ENCODE measurements at regions not wholly inside any gene's neighbourhood (a gene's known extent, or its start where the extent isn't known, plus 50 kb on each side); places are given as distances from the start of the nearest gene placed in this dataset.

- no peak overlapping the region for H3K56ac ChIP-seq (replicated peaks; ENCODE audit: insufficient read length, low read depth, low read length)
- no peak overlapping the region for H3K14ac ChIP-seq (ENCODE audit: insufficient read length)
- no peak overlapping the region for H3K4ac ChIP-seq (replicated peaks; ENCODE audit: insufficient read length, low read depth, low read length)
- no peaks in the 10 kb centered on the region for H3K9me3 ChIP-seq (ENCODE audit: insufficient read depth in 2 of 2, low read depth in 1 of 2, low read length in 1 of 2)
- ChIA-PET CTCF (ENCODE audit: partially characterized antibody) (interaction anchor here (0.5 to 0.6 kb wide), 2 partner anchors 19 to 70 kb away, joined by 3 read pairs; no protein-coding TSS in a partner anchor), POLR2A (ENCODE audit: partially characterized antibody) (no interaction called here)
- no peak overlapping the region for H2BK12ac ChIP-seq (ENCODE audit: low read depth, low read length)
- H3K23me2 ChIP-seq (ENCODE audit: low read depth, low read length): no peaks in the 10 kb centered on the region
- H2BK120ac ChIP-seq (replicated peaks; ENCODE audit: low read depth, low read length): no peak overlapping the region
- no peak overlapping the region for H3K9ac ChIP-seq (replicated peaks in 1 of 4; ENCODE audit: extremely low read depth in 1 of 4, low read depth in 3 of 4, low read length in 3 of 4)
- no peak overlapping the region for H2AK5ac ChIP-seq (ENCODE audit: low read depth, low read length)
- H3K79me1 ChIP-seq (ENCODE audit: low read depth, low read length): no peaks in the 10 kb centered on the region
- H3K36me3 ChIP-seq (ENCODE audit: control insufficient read depth in 2 of 4, insufficient read depth in 4 of 4, low read length in 3 of 4): no peaks in the 10 kb centered on the region
- no peak overlapping the region for H3K18ac ChIP-seq (ENCODE audit: extremely low read depth, low read length)
- WGBS, 2 experiments (ENCODE audit: extremely low coverage in 1 of 2, insufficient coverage in 1 of 2, insufficient read length in 1 of 2, insufficient replicate concordance in 2 of 2, low coverage in 1 of 2, low lambda C conversion rate in 2 of 2, missing lambda C conversion rate in 1 of 2): 76% methylated on average over 3 of the region's 3 CpGs; no CpG with 5 or more reads in 1 of the 2 experiments
- no peaks in the 10 kb centered on the region for H3K27me3 ChIP-seq (replicated peaks in 1 of 4; ENCODE audit: control insufficient read depth in 3 of 4, extremely low read depth in 1 of 4, insufficient read depth in 3 of 4, low read length in 3 of 4)
- no peak overlapping the region for H4K8ac ChIP-seq (ENCODE audit: extremely low read depth, insufficient read depth, low read length)
- no peak overlapping the region for H3K4me3 ChIP-seq (ENCODE audit: extremely low read depth in 1 of 4, insufficient read depth in 2 of 4, low read depth in 3 of 4, low read length in 4 of 4)
- H4K91ac ChIP-seq (replicated peaks; ENCODE audit: insufficient read length, low read length): no peak overlapping the region
- H2BK20ac ChIP-seq (ENCODE audit: low read length): no peak overlapping the region
- peaks cover 0 to 6% (median 2%) of the 10 kb centered on the region in 4 experiments; a peak in 3 of 7 replicates for H3K4me1 ChIP-seq (replicated peaks in 1 of 4; ENCODE audit: control insufficient read depth in 3 of 4, insufficient read depth in 4 of 4, low read length in 3 of 4)
- no peak overlapping the region for H2BK15ac ChIP-seq (ENCODE audit: low read length)
- H3K79me2 ChIP-seq (ENCODE audit: control insufficient read depth in 1 of 2, insufficient read depth in 2 of 2, low read length in 2 of 2): no peaks in the 10 kb centered on the region
- no peak overlapping the region for H2AFZ ChIP-seq (ENCODE audit: low read length)
- H3K4me2 ChIP-seq (ENCODE audit: insufficient read depth in 1 of 2, low read depth in 2 of 2, low read length in 2 of 2): no peak overlapping the region
- no peak overlapping the region for H3K23ac ChIP-seq (ENCODE audit: insufficient read length)
- no peak overlapping the region for H3K27ac ChIP-seq (ENCODE audit: low read depth, low read length)
- no peaks in the 10 kb centered on the region for H4K20me1 ChIP-seq (replicated peaks in 1 of 2; ENCODE audit: control insufficient read depth in 1 of 2, insufficient read depth in 2 of 2, low read length in 2 of 2)
- DNase-seq (ENCODE audit: low read depth in 1 of 2, low spot score in 2 of 2) (no peak), FAIRE-seq (no peak)
- TF ChIP-seq POU5F1 (IDR thresholded peaks at IDR 0.05; ENCODE audit: low read depth, low read length) (no peak), HDAC2 (IDR thresholded peaks at IDR 0.05; ENCODE audit: borderline replicate concordance in 1 of 2, low read depth in 2 of 2, low read length in 2 of 2) (no peak), CTCF (IDR thresholded peaks at IDR 0.05; ENCODE audit: control extremely low read depth in 1 of 3, insufficient read depth in 1 of 3, low read depth in 1 of 3, low read length in 3 of 3) (no peak), KDM5A (IDR thresholded peaks at IDR 0.05; ENCODE audit: low read length) (no peak), TAF1 (IDR thresholded peaks at IDR 0.05; ENCODE audit: low read depth, low read length) (no peak), CTBP2 (IDR thresholded peaks at IDR 0.05; ENCODE audit: borderline replicate concordance, insufficient read depth, insufficient read length, low read length) (no peak), POLR2AphosphoS5 (IDR thresholded peaks at IDR 0.05; ENCODE audit: low read depth, low read length) (no peak), GABPA (IDR thresholded peaks at IDR 0.05; ENCODE audit: borderline replicate concordance, insufficient read depth, low read length) (no peak), SP4 (IDR thresholded peaks at IDR 0.05; ENCODE audit: low read length) (no peak), TBP (IDR thresholded peaks at IDR 0.05; ENCODE audit: low read depth, low read length) (no peak), POLR2A (IDR thresholded peaks at IDR 0.05; ENCODE audit: control extremely low read depth in 1 of 2, low read depth in 2 of 2, low read length in 2 of 2) (no peak), ASH2L (IDR thresholded peaks at IDR 0.05; ENCODE audit: low read length) (no peak)
- no peak overlapping the region for H4K5ac ChIP-seq (ENCODE audit: insufficient read length, low read depth, low read length)
- H2BK5ac ChIP-seq (ENCODE audit: low read depth, low read length): no peak overlapping the region
These were observed 79.8 kb upstream of the NEBL start for GRCh38 chr10:20976891-20977290.
